Endothelial cell of umbilical vein (primary cell): ENCODE measurements at regions not wholly inside any gene's neighbourhood (a gene's known extent, or its start where the extent isn't known, plus 50 kb on each side); places are given as distances from the start of the nearest gene placed in this dataset.

Experiments used
- BruUV-seq: library from RNA; stranded (reverse); fragments of 400-500 nt; replicated peaks from 2 replicates; lab custom pipeline; 2021; lab: Mats Ljungman, UMichigan
- CTCF ChIA-PET: fragments of 300-600, 350-600 bp; sonication (Branson Sonifier 250); formaldehyde crosslinking; loops from one replicate; lab custom pipeline; 2021; ENCODE audit warnings: antibody characterized with exemption, inconsistent platforms; lab: Charles Lee
- POLR2A ChIA-PET: fragments of 300-600, 350-600 bp; sonication (Branson Sonifier 250); formaldehyde crosslinking; loops from one replicate; lab custom pipeline; 2021; ENCODE audit warnings: antibody characterized with exemption, inconsistent platforms; lab: Charles Lee
- DNase-seq: peaks from one replicate; pipeline ENCODE4 v3.0.0-alpha.2; 2011; ENCODE audit warnings: low read depth, low spot score
- FAIRE-seq: peaks from 2 replicates; lab custom pipeline; 2011; peaks lifted over from hg19 to GRCh38; lab: Jason Lieb, UNC
- H2AFZ ChIP-seq: 2 replicates; pipeline ENCODE4 v1.6.0; 2012; ENCODE audit warnings: low read depth, low read length, control low read depth, inconsistent platforms
- H3K27ac ChIP-seq: 2 replicates; pipeline ENCODE4 v1.5.1; 2011; ENCODE audit warnings: low read depth, mild to moderate bottlenecking, control low read depth, low read length, moderate library complexity; ENCODE audit not compliant: insufficient read depth
- H3K27me3 ChIP-seq, 2 experiments: 2 replicates each; pipeline versions ENCODE4 v1.6.0 to v1.6.1; 2011; ENCODE audit warnings: low read length in 2 of 2, mixed read lengths in 1 of 2; ENCODE audit not compliant: control insufficient read depth in 2 of 2, insufficient read depth in 2 of 2
- H3K36me3 ChIP-seq, 2 experiments: 2 replicates in 1 of 2; 3 replicates in 1 of 2; pipeline ENCODE4 v1.5.1; 2011; ENCODE audit warnings: low read length in 2 of 2, mild to moderate bottlenecking in 1 of 2, moderate library complexity in 1 of 2; ENCODE audit not compliant: control insufficient read depth in 2 of 2, insufficient read depth in 2 of 2; ENCODE audit errors: extremely low read depth in 1 of 2
- H3K4me1 ChIP-seq: 3 replicates; pipeline ENCODE4 v1.5.1; 2011; ENCODE audit warnings: mild to moderate bottlenecking, low read length; ENCODE audit not compliant: control insufficient read depth, insufficient read depth; ENCODE audit errors: extremely low read depth
- H3K4me2 ChIP-seq: 2 replicates; pipeline ENCODE4 v1.6.1; 2011; ENCODE audit warnings: low read length, control low read depth, mixed read lengths; ENCODE audit not compliant: insufficient read depth
- H3K4me3 ChIP-seq, 3 experiments: fragments of 200-600 bp in 1 of 3; sonication (generic), shearing (Covaris generic) in 1 of 3; replicated peaks in 1 of 3; 2 replicates each; pipeline ENCODE4 v1.5.1; 2011 to 2016; ENCODE audit warnings: control low read depth in 3 of 3, low read length in 3 of 3, mild to moderate bottlenecking in 2 of 3, inconsistent platforms in 1 of 3, low read depth in 1 of 3, moderate library complexity in 1 of 3; ENCODE audit not compliant: insufficient read depth in 1 of 3
- H3K79me2 ChIP-seq: 2 replicates; pipeline ENCODE4 v1.6.0; 2012; ENCODE audit warnings: low read length, inconsistent platforms; ENCODE audit not compliant: control insufficient read depth, insufficient read depth
- H3K9ac ChIP-seq: replicated peaks from 2 replicates; pipeline ENCODE3; 2011; ENCODE audit warnings: low read length, control low read depth; ENCODE audit not compliant: insufficient read depth; ENCODE audit errors: extremely low read depth
- H3K9me1 ChIP-seq: replicated peaks from 3 replicates; pipeline ENCODE4 v1.6.0; 2011; ENCODE audit warnings: mild to moderate bottlenecking, low read length; ENCODE audit not compliant: control insufficient read depth, insufficient read depth; ENCODE audit errors: extremely low read depth
- H3K9me3 ChIP-seq: replicated peaks from 2 replicates; pipeline ENCODE4 v1.5.1; 2012; ENCODE audit warnings: low read length, inconsistent platforms; ENCODE audit not compliant: control insufficient read depth, insufficient read depth
- H4K20me1 ChIP-seq: replicated peaks from 2 replicates; pipeline ENCODE3; 2011; ENCODE audit warnings: mild to moderate bottlenecking, low read length; ENCODE audit not compliant: control insufficient read depth, insufficient read depth; ENCODE audit errors: extremely low read depth
- EZH2 ChIP-seq: IDR thresholded peaks from 2 replicates; pipeline ENCODE4 v1.6.1; 2012; ENCODE audit warnings: borderline replicate concordance, low read depth, mild to moderate bottlenecking, moderate library complexity, low read length, inconsistent platforms; ENCODE audit not compliant: severe bottlenecking
- FOS ChIP-seq: IDR thresholded peaks from 2 replicates; pipeline ENCODE4 v1.6.1; 2011; ENCODE audit warnings: mild to moderate bottlenecking, low read length, moderate library complexity, borderline replicate concordance; ENCODE audit not compliant: insufficient read depth
- GATA2 ChIP-seq: IDR thresholded peaks from 2 replicates; pipeline ENCODE4 v1.7.0; 2011; ENCODE audit warnings: low read depth, mild to moderate bottlenecking, moderate library complexity, mixed read lengths, low read length; ENCODE audit not compliant: insufficient read length, insufficient read depth
- JUN ChIP-seq: IDR thresholded peaks from 2 replicates; pipeline ENCODE4 v1.6.1; 2011; ENCODE audit warnings: borderline replicate concordance, low read depth; ENCODE audit not compliant: insufficient read length, insufficient read depth
- MAX ChIP-seq: IDR thresholded peaks from 2 replicates; pipeline ENCODE4 v1.6.1; 2011; ENCODE audit not compliant: insufficient read depth, insufficient read length
- MYC ChIP-seq: IDR thresholded peaks from one replicate; pipeline ENCODE4 v1.6.1; 2011; ENCODE audit warnings: mild to moderate bottlenecking, low read depth, low read length
- POLR2A ChIP-seq: IDR thresholded peaks from 2 replicates; pipeline ENCODE4 v1.6.1; 2012; ENCODE audit warnings: low read depth, mild to moderate bottlenecking, control low read depth, low read length
- POLR2AphosphoS5 ChIP-seq: IDR thresholded peaks from 2 replicates; pipeline ENCODE4 v1.6.1; 2012; ENCODE audit warnings: low read depth, mild to moderate bottlenecking, control low read depth, low read length, moderate library complexity; ENCODE audit not compliant: insufficient read depth
- dilution Hi-C: fragments of 300-500 bp; cut with MboI; formaldehyde crosslinking; loops from one replicate; pipeline ENCODE4 v1.15.0; 2019; ENCODE audit warnings: low sequenced_read_pairs; ENCODE audit not compliant: extremely low pct_ligation_motif_present
- intact Hi-C: fragments of 100-400 bp; cut with micrococcal nuclease; formaldehyde crosslinking; loops from one replicate; pipeline ENCODE4 v1.10.0; 2022
- TF ChIP-seq, protein P1 (sequence below), 2 donors: IDR thresholded peaks; 1 replicate in 1 of 2; 2 replicates in 1 of 2; pipeline ENCODE4 v1.5.1; 2011; ENCODE audit warnings: low read length in 2 of 2, mild to moderate bottlenecking in 2 of 2, moderate library complexity in 2 of 2, control low read depth in 1 of 2, inconsistent platforms in 1 of 2, low read depth in 1 of 2; ENCODE audit not compliant: insufficient read depth in 1 of 2; ENCODE audit errors: extremely low read depth in 1 of 2

DNA sequence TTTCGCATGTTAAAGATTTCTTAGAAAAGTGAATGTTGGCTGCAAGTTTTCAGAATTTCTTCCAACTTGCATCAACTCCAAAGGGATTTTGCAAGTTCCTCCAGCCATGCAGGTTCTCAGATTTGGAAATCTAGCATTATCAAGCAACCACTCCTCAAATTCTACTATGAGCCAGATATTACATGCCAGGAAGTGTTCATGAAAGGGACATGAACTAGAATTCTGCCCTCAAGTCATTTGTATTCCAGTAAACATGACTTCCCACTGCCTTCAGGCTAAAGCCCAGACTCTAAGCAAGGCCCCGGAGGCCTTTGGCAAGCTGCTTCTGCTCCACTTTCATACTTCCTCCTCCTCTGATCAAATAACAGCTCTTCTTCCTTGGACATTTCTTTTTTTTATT, 111.3 kb upstream of the PAPPA start:
- Histone ChIP-seq H3K36me3 (no peaks in the 10 kb centered on the region), H3K9me1 (no peaks in the 10 kb centered on the region), H3K9me3 (peaks cover 2% of the 10 kb centered on the region), H4K20me1 (no peaks in the 10 kb centered on the region), H3K4me3 (no peak overlapping the region), H3K27me3 (no peaks in the 10 kb centered on the region), H3K4me2 (no peak overlapping the region), H3K79me2 (no peaks in the 10 kb centered on the region), H3K27ac (no peak overlapping the region), H3K4me1 (no peaks in the 10 kb centered on the region), H2AFZ (no peak overlapping the region), H3K9ac (no peak overlapping the region)
- no peak for TF ChIP-seq POLR2A
- no peak for TF ChIP-seq FOS
- no peak for TF ChIP-seq MYC
- TF ChIP-seq POLR2AphosphoS5, result no peak
- TF ChIP-seq EZH2, result no peak
- TF ChIP-seq, protein P1, sequence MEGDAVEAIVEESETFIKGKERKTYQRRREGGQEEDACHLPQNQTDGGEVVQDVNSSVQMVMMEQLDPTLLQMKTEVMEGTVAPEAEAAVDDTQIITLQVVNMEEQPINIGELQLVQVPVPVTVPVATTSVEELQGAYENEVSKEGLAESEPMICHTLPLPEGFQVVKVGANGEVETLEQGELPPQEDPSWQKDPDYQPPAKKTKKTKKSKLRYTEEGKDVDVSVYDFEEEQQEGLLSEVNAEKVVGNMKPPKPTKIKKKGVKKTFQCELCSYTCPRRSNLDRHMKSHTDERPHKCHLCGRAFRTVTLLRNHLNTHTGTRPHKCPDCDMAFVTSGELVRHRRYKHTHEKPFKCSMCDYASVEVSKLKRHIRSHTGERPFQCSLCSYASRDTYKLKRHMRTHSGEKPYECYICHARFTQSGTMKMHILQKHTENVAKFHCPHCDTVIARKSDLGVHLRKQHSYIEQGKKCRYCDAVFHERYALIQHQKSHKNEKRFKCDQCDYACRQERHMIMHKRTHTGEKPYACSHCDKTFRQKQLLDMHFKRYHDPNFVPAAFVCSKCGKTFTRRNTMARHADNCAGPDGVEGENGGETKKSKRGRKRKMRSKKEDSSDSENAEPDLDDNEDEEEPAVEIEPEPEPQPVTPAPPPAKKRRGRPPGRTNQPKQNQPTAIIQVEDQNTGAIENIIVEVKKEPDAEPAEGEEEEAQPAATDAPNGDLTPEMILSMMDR (IDR thresholded peaks at IDR 0.05; ENCODE audit: extremely low read depth in 1 of 2, insufficient read depth in 1 of 2, low read depth in 1 of 2, low read length in 2 of 2), result no peak
- TF ChIP-seq MAX, result no peak
- no peak for TF ChIP-seq GATA2
- TF ChIP-seq JUN, result no peak
- no peak for DNase-seq
- CTCF ChIA-PET, result no interaction called here
- BruUV-seq, result no TSS peak
- dilution Hi-C loops, result no loop called here
- no peak for FAIRE-seq
- POLR2A ChIA-PET, result no interaction called here
- intact Hi-C loops, result no loop called here
